ENCODE measurements at regions not wholly inside any gene's neighbourhood (a gene's known extent, or its start where the extent isn't known, plus 50 kb on each side); places are given as distances from the start of the nearest gene placed in this dataset.
"Not testable (repeated sequence)": the region's sequence is repeated elsewhere in the genome, so short reads cannot be mapped to it uniquely, and the experiment has no call there.

- DNase-seq (ENCODE audit: low spot score), result no peak
These were observed 86.3 kb upstream of the PHLPP1 start for GRCh38 chr18:62629031-62629430.

- no peak for DNase-seq (ENCODE audit: low spot score)
These were observed 84.2 kb upstream of the PHLPP1 start for GRCh38 chr18:62631173-62631572.

GRCh38 chr18:62632788-62633455 lies 82.4 kb upstream of the PHLPP1 start:
- no peak for DNase-seq (ENCODE audit: low spot score)

GRCh38 chr18:62634458-62634857 lies 80.9 kb upstream of the PHLPP1 start:
- DNase-seq (ENCODE audit: low spot score), result no peak

- peak; percentile 25 for DNase-seq (ENCODE audit: low spot score)
These were observed 80.2 kb upstream of the PHLPP1 start for GRCh38 chr18:62634979-62635630.

GRCh38 chr18:62637403-62637802 lies 77.9 kb upstream of the PHLPP1 start:
- DNase-seq (ENCODE audit: low spot score), result no peak

GRCh38 chr18:62637807-62638687 lies 77.3 kb upstream of the PHLPP1 start:
- DNase-seq (ENCODE audit: low spot score), result no peak

GRCh38 chr18:62643181-62643580 lies 72.2 kb upstream of the PHLPP1 start:
- DNase-seq (ENCODE audit: low spot score), result peak; percentile 15

GRCh38 chr18:62644773-62645172 lies 70.6 kb upstream of the PHLPP1 start:
- no peak for DNase-seq (ENCODE audit: low spot score)

- DNase-seq (ENCODE audit: low spot score), result no peak
These were observed 68.2 kb upstream of the PHLPP1 start for GRCh38 chr18:62647179-62647578.

- DNase-seq (ENCODE audit: low spot score), result no peak
These were observed 67.2 kb upstream of the PHLPP1 start for GRCh38 chr18:62648045-62648678.

GRCh38 chr18:62651276-62652056 lies 63.9 kb upstream of the PHLPP1 start:
- DNase-seq (ENCODE audit: low spot score), result no peak

- not testable (repeated sequence) for DNase-seq (ENCODE audit: low spot score)
These were observed 63.2 kb upstream of the PHLPP1 start for GRCh38 chr18:62652057-62652629.

- DNase-seq (ENCODE audit: low spot score), result no peak
These were observed 59.7 kb upstream of the PHLPP1 start for GRCh38 chr18:62655520-62656219.

GRCh38 chr18:62658028-62658427 lies 57.3 kb upstream of the PHLPP1 start:
- no peak for DNase-seq (ENCODE audit: low spot score)

GRCh38 chr18:62659698-62660097 lies 55.6 kb upstream of the PHLPP1 start:
- DNase-seq (ENCODE audit: low spot score), result no peak

- DNase-seq (ENCODE audit: low spot score), result no peak
These were observed 54.6 kb upstream of the PHLPP1 start for GRCh38 chr18:62660691-62661090.

- peak; percentile 61 for DNase-seq (ENCODE audit: low spot score)
These were observed 51.5 kb upstream of the PHLPP1 start for GRCh38 chr18:62663731-62664336.

GRCh38 chr18:62664414-62664813 lies 50.9 kb upstream of the PHLPP1 start:
- no peak for DNase-seq (ENCODE audit: low spot score)

- DNase-seq (ENCODE audit: low spot score), result no peak
These were observed 50.2 kb upstream of the PHLPP1 start for GRCh38 chr18:62665188-62665587.

Data from umbilical cord (tissue), 1 donor.